Mesendoderm (in vitro differentiated cells): ENCODE measurements at regions not wholly inside any gene's neighbourhood (a gene's known extent, or its start where the extent isn't known, plus 50 kb on each side); places are given as distances from the start of the nearest gene placed in this dataset.

ENCODE experiments used
- DNase-seq: peaks from one replicate; pipeline ENCODE4 v3.0.0; 2013
- H2AK5ac ChIP-seq: 2 replicates; pipeline ENCODE4 v1.6.1; 2013; ENCODE audit warnings: low read length, inconsistent platforms
- H2BK120ac ChIP-seq: 2 replicates; pipeline ENCODE4 v1.6.1; 2013; ENCODE audit warnings: low read depth, mild to moderate bottlenecking, low read length, moderate library complexity, mixed read lengths
- H2BK15ac ChIP-seq: replicated peaks from 2 replicates; pipeline ENCODE4 v1.6.1; 2013; ENCODE audit warnings: low read depth, mild to moderate bottlenecking, moderate library complexity
- H2BK5ac ChIP-seq: 2 replicates; pipeline ENCODE4 v1.6.1; 2013; ENCODE audit warnings: low read length, inconsistent platforms
- H3K18ac ChIP-seq: 2 replicates; pipeline ENCODE4 v1.6.1; 2013; ENCODE audit warnings: mild to moderate bottlenecking, low read length, mixed read lengths
- H3K23ac ChIP-seq: one replicate; pipeline ENCODE4 v1.6.1; 2013; ENCODE audit warnings: low read length
- H3K27ac ChIP-seq: 2 replicates; pipeline ENCODE4 v1.5.1; 2013; ENCODE audit warnings: low read depth, mild to moderate bottlenecking, inconsistent platforms, low read length, moderate library complexity
- H3K27me3 ChIP-seq: 2 replicates; pipeline ENCODE4 v1.6.1; 2013; ENCODE audit warnings: low read length, control low read depth, mild to moderate bottlenecking, inconsistent platforms; ENCODE audit not compliant: insufficient read depth, poor library complexity
- H3K36me3 ChIP-seq: 2 replicates; pipeline ENCODE4 v1.6.1; 2013; ENCODE audit warnings: low read length, inconsistent platforms; ENCODE audit not compliant: control insufficient read depth, insufficient read depth
- H3K4ac ChIP-seq: one replicate; pipeline ENCODE4 v1.6.1; 2013; ENCODE audit warnings: low read depth, mild to moderate bottlenecking, low read length, moderate library complexity
- H3K4me1 ChIP-seq: 2 replicates; pipeline ENCODE4 v1.6.1; 2013; ENCODE audit warnings: low read depth, low read length, inconsistent platforms; ENCODE audit not compliant: control insufficient read depth
- H3K4me2 ChIP-seq: 2 replicates; pipeline ENCODE4 v1.6.1; 2013; ENCODE audit warnings: low read length
- H3K4me3 ChIP-seq: 2 replicates; pipeline ENCODE4 v1.5.1; 2013; ENCODE audit warnings: mild to moderate bottlenecking, low read length
- H3K56ac ChIP-seq: one replicate; pipeline ENCODE4 v1.6.1; 2013; ENCODE audit warnings: low read length
- H3K79me1 ChIP-seq: 2 replicates; pipeline ENCODE4 v1.6.1; 2013; ENCODE audit warnings: low read length, inconsistent platforms
- H3K79me2 ChIP-seq: 2 replicates; pipeline ENCODE4 v1.6.1; 2013; ENCODE audit warnings: mild to moderate bottlenecking, low read length; ENCODE audit not compliant: control insufficient read depth, insufficient read depth
- H3K9ac ChIP-seq: 2 replicates; pipeline ENCODE4 v1.6.1; 2013; ENCODE audit warnings: low read length, inconsistent platforms
- H4K5ac ChIP-seq: one replicate; pipeline ENCODE4 v1.6.1; 2013; ENCODE audit warnings: low read length
- H4K8ac ChIP-seq: one replicate; pipeline ENCODE4 v1.6.1; 2013; ENCODE audit warnings: low read depth, mild to moderate bottlenecking, control low read depth, low read length, moderate library complexity
- WGBS: extraction: QIAGEN DNeasy Blood & Tissue Kit; methylation state at CpG from one replicate; pipeline ENCODE4 v1.1.7; 2013; ENCODE audit warnings: low lambda C conversion rate, missing lambda C conversion rate; ENCODE audit not compliant: insufficient coverage; ENCODE audit errors: extremely low coverage; 5-methylcytosine and 5-hydroxymethylcytosine counted together

- Histone ChIP-seq H3K4me1 (peaks cover 17% of the 10 kb centered on the region), H3K4me2 (no peak overlapping the region), H3K18ac (peak overlapping the region; percentile 51), H2AK5ac (peak overlapping the region; percentile 73), H2BK120ac (no peak overlapping the region), H2BK5ac (no peak overlapping the region), H3K4ac (no peak overlapping the region), H4K8ac (no peak overlapping the region), H3K23ac (no peak overlapping the region), H3K79me1 (no peaks in the 10 kb centered on the region), H2BK15ac (no peak overlapping the region), H3K56ac (no peak overlapping the region), H3K79me2 (no peaks in the 10 kb centered on the region), H3K36me3 (no peaks in the 10 kb centered on the region), H3K9ac (no peak overlapping the region), H4K5ac (no peak overlapping the region), H3K27ac (no peak overlapping the region), H3K27me3 (no peaks in the 10 kb centered on the region), H3K4me3 (no peak overlapping the region)
- WGBS, result no CpG with 5 or more reads among the region's 5 CpGs
- DNase-seq, result peak; percentile 50
Measured at GRCh38 chr18:26780520-26781325, 84.8 kb downstream of the AQP4 start.

- peak overlapping the region; percentile 62 for H3K56ac ChIP-seq
- H3K79me1 ChIP-seq, result no peaks in the 10 kb centered on the region
- H3K36me3 ChIP-seq, result no peaks in the 10 kb centered on the region
- no peak overlapping the region for H2BK15ac ChIP-seq
- H3K4me1 ChIP-seq, result peaks cover 17% of the 10 kb centered on the region
- no peak overlapping the region for H4K5ac ChIP-seq
- no peak for DNase-seq
- no peaks in the 10 kb centered on the region for H3K79me2 ChIP-seq
- no peak overlapping the region for H3K4ac ChIP-seq
- no peak overlapping the region for H4K8ac ChIP-seq
- H3K18ac ChIP-seq, result peak overlapping the region; percentile 70
- no peak overlapping the region for H3K23ac ChIP-seq
- H3K9ac ChIP-seq, result no peak overlapping the region
- no peak overlapping the region for H3K4me3 ChIP-seq
- H2BK120ac ChIP-seq, result no peak overlapping the region
- peak overlapping the region; percentile 71 for H2AK5ac ChIP-seq
- peak overlapping the region; percentile 45 for H3K27ac ChIP-seq
- H3K27me3 ChIP-seq, result no peaks in the 10 kb centered on the region
- no peak overlapping the region for H3K4me2 ChIP-seq
- H2BK5ac ChIP-seq, result peak overlapping the region; percentile 91
Measured at GRCh38 chr18:26778054-26778393, 87.5 kb downstream of the AQP4 start.

GRCh38 chr18:26777351-26778053 lies 88.0 kb downstream of the AQP4 start:
- Histone ChIP-seq H3K23ac (no peak overlapping the region), H2BK15ac (no peak overlapping the region), H3K56ac (peak overlapping the region; percentile 59), H4K5ac (no peak overlapping the region), H3K79me2 (no peaks in the 10 kb centered on the region), H3K4me1 (peaks cover 17% of the 10 kb centered on the region), H3K9ac (no peak overlapping the region), H3K79me1 (no peaks in the 10 kb centered on the region), H4K8ac (no peak overlapping the region), H2BK120ac (no peak overlapping the region), H3K27me3 (no peaks in the 10 kb centered on the region), H2BK5ac (no peak overlapping the region), H3K36me3 (no peaks in the 10 kb centered on the region), H2AK5ac (no peak overlapping the region), H3K4me3 (no peak overlapping the region), H3K4me2 (no peak overlapping the region), H3K18ac (peak overlapping the region; percentile 32), H3K27ac (peak overlapping the region; percentile 26), H3K4ac (no peak overlapping the region)
- DNase-seq, result peak; percentile 93
- WGBS, result no CpG with 5 or more reads among the region's 7 CpGs

- H4K8ac ChIP-seq, result no peak overlapping the region
- no peak overlapping the region for H3K4me3 ChIP-seq
- H3K27me3 ChIP-seq, result no peaks in the 10 kb centered on the region
- no peak overlapping the region for H2BK120ac ChIP-seq
- H3K18ac ChIP-seq, result no peak overlapping the region
- H3K4ac ChIP-seq, result no peak overlapping the region
- H3K56ac ChIP-seq, result no peak overlapping the region
- no peak overlapping the region for H3K9ac ChIP-seq
- H3K79me2 ChIP-seq, result no peaks in the 10 kb centered on the region
- no peak overlapping the region for H3K4me2 ChIP-seq
- H4K5ac ChIP-seq, result no peak overlapping the region
- no peak overlapping the region for H3K27ac ChIP-seq
- H2BK15ac ChIP-seq, result no peak overlapping the region
- H2BK5ac ChIP-seq, result no peak overlapping the region
- WGBS, result no CpG with 5 or more reads among the region's 2 CpGs
- no peaks in the 10 kb centered on the region for H3K79me1 ChIP-seq
- no peak overlapping the region for H3K23ac ChIP-seq
- H3K4me1 ChIP-seq, result peaks cover 5% of the 10 kb centered on the region
- no peak for DNase-seq
- H3K36me3 ChIP-seq, result no peaks in the 10 kb centered on the region
- no peak overlapping the region for H2AK5ac ChIP-seq
Measured at GRCh38 chr18:26772691-26773090, 92.8 kb downstream of the AQP4 start.

GRCh38 chr18:26771524-26771923 lies 94.0 kb downstream of the AQP4 start:
- Histone ChIP-seq H2BK5ac (no peak overlapping the region), H3K4me3 (no peak overlapping the region), H3K79me2 (no peaks in the 10 kb centered on the region), H3K4ac (no peak overlapping the region), H4K8ac (no peak overlapping the region), H2AK5ac (no peak overlapping the region), H3K18ac (no peak overlapping the region), H3K36me3 (no peaks in the 10 kb centered on the region), H3K9ac (no peak overlapping the region), H3K4me1 (peaks cover 2% of the 10 kb centered on the region), H3K56ac (no peak overlapping the region), H3K27ac (no peak overlapping the region), H3K23ac (no peak overlapping the region), H4K5ac (no peak overlapping the region), H3K79me1 (no peaks in the 10 kb centered on the region), H2BK120ac (no peak overlapping the region), H2BK15ac (no peak overlapping the region), H3K4me2 (no peak overlapping the region), H3K27me3 (no peaks in the 10 kb centered on the region)
- no CpG with 5 or more reads among the region's 1 CpG for WGBS
- DNase-seq, result peak; percentile 54
